HEK293 (cell line): ENCODE measurements at regions not wholly inside any gene's neighbourhood (a gene's known extent, or its start where the extent isn't known, plus 50 kb on each side); places are given as distances from the start of the nearest gene placed in this dataset.

ENCODE experiments used
- CTCF ChIA-PET: fragments of 350-600 bp; formaldehyde crosslinking; extraction: SDS; loops from one replicate; lab custom pipeline; 2021; ENCODE audit warnings: antibody characterized with exemption; lab: Yijun Ruan, JAX
- POLR2A ChIA-PET: fragments of 300-600 bp; formaldehyde crosslinking; extraction: SDS; loops from one replicate; lab custom pipeline; 2020; ENCODE audit warnings: antibody characterized with exemption, inconsistent platforms; lab: Yijun Ruan, JAX
- H3K27ac ChIP-seq: fragments of 200-500 bp; sonication (Bioruptor generic); 2 replicates; pipeline ENCODE4 v1.5.1; 2014; ENCODE audit warnings: low read depth, low read length, control low read depth, inconsistent platforms; ENCODE audit errors: extremely low read depth
- H3K36me3 ChIP-seq, 2 experiments: fragments of 200-500 bp in 1 of 2; sonication (Bioruptor generic) in 1 of 2; 1 replicate in 1 of 2; 2 replicates in 1 of 2; pipeline ENCODE4 v1.5.1; 2014 to 2017; ENCODE audit warnings: inconsistent platforms in 2 of 2, low read length in 2 of 2; ENCODE audit not compliant: control insufficient read depth in 2 of 2, insufficient read depth in 1 of 2
- H3K4me1 ChIP-seq: fragments of 200-500 bp; sonication (Bioruptor generic); 2 replicates; pipeline ENCODE4 v1.5.1; 2014; ENCODE audit warnings: mild to moderate bottlenecking, low read length, inconsistent platforms; ENCODE audit not compliant: control insufficient read depth, insufficient read depth
- H3K4me3 ChIP-seq: 2 replicates; pipeline ENCODE4 v1.5.1; 2011; ENCODE audit warnings: low read depth, mild to moderate bottlenecking, control low read depth, low read length, moderate library complexity
- H3K9me3 ChIP-seq: fragments of 200-500 bp; sonication (Bioruptor generic); 2 replicates; pipeline ENCODE4 v1.5.1; 2014; ENCODE audit warnings: low read depth, low read length, inconsistent platforms; ENCODE audit not compliant: control insufficient read depth, insufficient read depth
- EGR2 ChIP-seq: fragments of 450-650 bp; formaldehyde crosslinking; IDR thresholded peaks from 2 replicates; pipeline ENCODE4 v1.5.1; 2016; ENCODE audit warnings: low read depth, missing biosample characterization, missing genetic modification characterization
- GLI4 ChIP-seq: fragments of 450-650 bp; formaldehyde crosslinking; IDR thresholded peaks from 2 replicates; pipeline ENCODE4 v1.5.1; 2016; ENCODE audit warnings: missing biosample characterization, missing genetic modification characterization
- OSR2 ChIP-seq: fragments of 450-650 bp; formaldehyde crosslinking; IDR thresholded peaks from 2 replicates; pipeline ENCODE4 v1.5.1; 2016; ENCODE audit warnings: missing biosample characterization, missing genetic modification characterization
- OVOL3 ChIP-seq: fragments of 450-650 bp; formaldehyde crosslinking; IDR thresholded peaks from 2 replicates; pipeline ENCODE4 v1.5.1; 2016; ENCODE audit warnings: missing biosample characterization, missing genetic modification characterization
- PRDM10 ChIP-seq: fragments of 450-650 bp; formaldehyde crosslinking; IDR thresholded peaks from 2 replicates; pipeline ENCODE4 v1.5.1; 2016; ENCODE audit warnings: missing biosample characterization, missing genetic modification characterization
- TCF7L2 ChIP-seq: IDR thresholded peaks from 2 replicates; pipeline ENCODE4 v1.6.1; 2011; ENCODE audit warnings: low read depth, mild to moderate bottlenecking, inconsistent platforms, low read length, moderate library complexity, borderline replicate concordance
- ZBTB21 ChIP-seq: fragments of 450-650 bp; formaldehyde crosslinking; IDR thresholded peaks from 2 replicates; pipeline ENCODE4 v1.5.1; 2017; ENCODE audit warnings: missing biosample characterization, missing genetic modification characterization
- ZFHX2 ChIP-seq: fragments of 450-650 bp; formaldehyde crosslinking; conservative IDR thresholded peaks from 2 replicates; pipeline ENCODE4 v1.5.1; 2016; ENCODE audit warnings: missing biosample characterization, missing genetic modification characterization
- ZFP41 ChIP-seq: fragments of 450-650 bp; formaldehyde crosslinking; IDR thresholded peaks from 2 replicates; pipeline ENCODE4 v1.5.1; 2016; ENCODE audit warnings: missing biosample characterization, missing genetic modification characterization, borderline replicate concordance
- ZNF280D ChIP-seq: fragments of 450-650 bp; formaldehyde crosslinking; IDR thresholded peaks from 2 replicates; pipeline ENCODE4 v1.5.1; 2016; ENCODE audit warnings: missing biosample characterization, missing genetic modification characterization
- ZNF292 ChIP-seq: fragments of 450-650 bp; formaldehyde crosslinking; IDR thresholded peaks from 2 replicates; pipeline ENCODE4 v1.5.1; 2016; ENCODE audit warnings: low read depth, missing biosample characterization, missing genetic modification characterization, borderline replicate concordance
- ZNF449 ChIP-seq: fragments of 450-650 bp; formaldehyde crosslinking; IDR thresholded peaks from 2 replicates; pipeline ENCODE4 v1.5.1; 2017; ENCODE audit warnings: missing biosample characterization, mild to moderate bottlenecking, missing genetic modification characterization, moderate library complexity
- ZNF529 ChIP-seq: fragments of 450-650 bp; formaldehyde crosslinking; IDR thresholded peaks from 2 replicates; pipeline ENCODE4 v1.5.1; 2017; ENCODE audit warnings: missing genetic modification characterization, missing biosample characterization; ENCODE audit not compliant: insufficient replicate concordance
- ZNF544 ChIP-seq: fragments of 450-650 bp; formaldehyde crosslinking; IDR thresholded peaks from 2 replicates; pipeline ENCODE4 v1.5.0; 2017; ENCODE audit warnings: missing biosample characterization, missing genetic modification characterization
- ZNF624 ChIP-seq: fragments of 450-650 bp; formaldehyde crosslinking; IDR thresholded peaks from 2 replicates; pipeline ENCODE4 v1.5.1; 2017; ENCODE audit warnings: missing biosample characterization, missing genetic modification characterization
- ZNF776 ChIP-seq: fragments of 450-650 bp; formaldehyde crosslinking; IDR thresholded peaks from 2 replicates; pipeline ENCODE4 v1.5.0; 2017; ENCODE audit warnings: missing biosample characterization, missing genetic modification characterization, borderline replicate concordance
- ZNF792 ChIP-seq: fragments of 450-650 bp; formaldehyde crosslinking; IDR thresholded peaks from 2 replicates; pipeline ENCODE4 v1.5.1; 2016; ENCODE audit warnings: missing biosample characterization, missing genetic modification characterization
- TF ChIP-seq, protein P1 (sequence below): fragments of 450-650 bp; formaldehyde crosslinking; IDR thresholded peaks from 2 replicates; pipeline ENCODE4 v1.5.1; 2017; ENCODE audit warnings: missing biosample characterization, missing genetic modification characterization

- Histone ChIP-seq H3K9me3 (no peaks in the 10 kb centered on the region), H3K4me1 (no peaks in the 10 kb centered on the region), H3K36me3 (no peaks in the 10 kb centered on the region), H3K4me3 (no peak overlapping the region), H3K27ac (no peak overlapping the region)
- no peak for TF ChIP-seq ZNF529 (tag by site-specific recombination)
- ChIA-PET POLR2A (no interaction called here), CTCF (interaction anchor here (0.5 to 2.1 kb wide), 5 partner anchors 8 to 314 kb away, joined by 3 to 11 read pairs (median 5); no protein-coding TSS in a partner anchor)
These were observed 526.7 kb downstream of the INSC start for GRCh38 chr11:15641271-15642045.

DNA sequence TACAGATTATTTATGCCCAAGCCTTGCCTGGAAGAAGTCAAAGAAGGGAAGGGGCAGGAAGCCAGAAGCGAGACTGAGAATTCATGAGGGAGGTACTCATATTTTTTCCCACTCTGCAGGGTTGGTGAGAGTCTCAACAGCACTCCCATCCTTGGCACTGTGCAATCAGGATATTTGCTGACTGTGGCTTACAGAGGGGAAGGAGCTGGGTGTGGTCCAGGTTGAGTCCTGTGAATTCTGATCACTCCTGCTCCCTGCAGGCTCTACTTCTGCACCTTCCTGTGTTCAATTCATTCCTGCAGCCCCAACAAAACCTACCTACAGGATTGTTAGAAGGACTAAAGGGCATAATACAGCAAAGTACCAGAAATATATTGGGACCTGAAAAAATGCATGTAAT is 530.5 kb downstream of the INSC start:
- TF ChIP-seq EGR2 (no peak), ZNF449 (tag by site-specific recombination) (no peak), ZNF280D (tag by site-specific recombination) (no peak), PRDM10 (no peak), OVOL3 (tag by site-specific recombination) (no peak), ZFHX2 (tag by site-specific recombination) (no peak), ZNF624 (tag by site-specific recombination) (no peak), ZNF776 (tag by site-specific recombination) (no peak), ZNF792 (tag by site-specific recombination) (no peak), ZNF292 (tag by site-specific recombination) (no peak), ZBTB21 (tag by site-specific recombination) (no peak), ZFP41 (tag by site-specific recombination) (no peak), TCF7L2 (no peak), ZNF544 (no peak), OSR2 (no peak), GLI4 (no peak)
- TF ChIP-seq, protein P1, sequence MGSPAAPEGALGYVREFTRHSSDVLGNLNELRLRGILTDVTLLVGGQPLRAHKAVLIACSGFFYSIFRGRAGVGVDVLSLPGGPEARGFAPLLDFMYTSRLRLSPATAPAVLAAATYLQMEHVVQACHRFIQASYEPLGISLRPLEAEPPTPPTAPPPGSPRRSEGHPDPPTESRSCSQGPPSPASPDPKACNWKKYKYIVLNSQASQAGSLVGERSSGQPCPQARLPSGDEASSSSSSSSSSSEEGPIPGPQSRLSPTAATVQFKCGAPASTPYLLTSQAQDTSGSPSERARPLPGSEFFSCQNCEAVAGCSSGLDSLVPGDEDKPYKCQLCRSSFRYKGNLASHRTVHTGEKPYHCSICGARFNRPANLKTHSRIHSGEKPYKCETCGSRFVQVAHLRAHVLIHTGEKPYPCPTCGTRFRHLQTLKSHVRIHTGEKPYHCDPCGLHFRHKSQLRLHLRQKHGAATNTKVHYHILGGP (tag by site-specific recombination), result no peak
- CTCF ChIA-PET, result interaction anchor here (1.3 kb wide), 1 partner anchor 174 kb away, joined by 4 read pairs; no protein-coding TSS in a partner anchor

More for the DNA sequence above, 530.5 kb downstream of the INSC start:
- POLR2A ChIA-PET, result no interaction called here
- no peak overlapping the region for H3K27ac ChIP-seq
- no peaks in the 10 kb centered on the region for H3K36me3 ChIP-seq
- H3K4me1 ChIP-seq, result no peaks in the 10 kb centered on the region
- H3K4me3 ChIP-seq, result no peak overlapping the region
- no peaks in the 10 kb centered on the region for H3K9me3 ChIP-seq
